ENCODE measurements at regions not wholly inside any gene's neighbourhood (a gene's known extent, or its start where the extent isn't known, plus 50 kb on each side); places are given as distances from the start of the nearest gene placed in this dataset.

DNA sequence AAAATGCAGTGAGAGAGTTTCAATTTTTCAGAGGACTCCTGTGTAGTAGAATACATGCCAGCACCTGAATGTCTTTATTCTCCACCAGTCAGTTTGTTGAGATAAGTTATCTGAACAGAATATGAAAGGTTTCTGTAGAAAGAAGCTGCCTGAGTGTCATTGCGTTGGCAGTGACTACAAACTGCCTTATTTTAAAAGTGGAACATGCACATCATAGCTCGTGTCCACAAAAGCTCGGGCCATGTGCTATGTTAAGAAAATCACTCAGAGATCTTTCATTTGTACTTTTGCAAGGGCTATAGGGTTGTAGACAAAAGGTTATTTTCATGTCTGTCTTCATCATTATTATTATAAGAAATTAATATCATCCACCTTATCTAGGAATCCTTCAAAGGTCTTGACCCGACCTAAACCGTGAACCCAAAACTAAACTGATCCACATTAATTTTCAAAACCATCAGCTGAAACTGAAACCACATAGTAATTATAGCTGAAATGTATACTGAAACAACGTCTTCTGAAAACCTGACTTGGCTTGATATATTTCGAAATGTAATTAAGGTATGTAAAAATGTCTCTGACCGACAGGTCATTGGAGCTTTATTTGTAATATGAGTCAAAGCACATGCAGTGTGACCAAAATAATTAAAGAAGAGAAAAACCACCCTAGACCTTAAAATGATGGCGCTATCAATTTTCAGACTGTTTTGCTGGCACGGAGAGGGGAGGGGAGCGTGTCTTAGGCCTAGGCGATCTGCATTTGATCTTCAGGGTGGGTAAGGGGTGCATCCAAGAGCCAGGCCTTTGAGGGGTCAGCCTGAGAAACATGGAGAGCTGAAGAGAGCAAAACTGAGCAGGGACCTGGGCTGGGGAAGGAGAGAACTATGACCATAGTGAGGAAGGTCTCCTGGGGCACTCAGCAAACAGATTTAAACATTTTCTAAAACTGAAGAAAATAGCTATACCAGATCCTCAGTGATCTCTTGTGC lies 232.1 kb downstream of the SOX11 start:
- no peak for ATAC-seq (ENCODE audit: low read depth)
- POLR2A ChIA-PET: no interaction called here

DNA sequence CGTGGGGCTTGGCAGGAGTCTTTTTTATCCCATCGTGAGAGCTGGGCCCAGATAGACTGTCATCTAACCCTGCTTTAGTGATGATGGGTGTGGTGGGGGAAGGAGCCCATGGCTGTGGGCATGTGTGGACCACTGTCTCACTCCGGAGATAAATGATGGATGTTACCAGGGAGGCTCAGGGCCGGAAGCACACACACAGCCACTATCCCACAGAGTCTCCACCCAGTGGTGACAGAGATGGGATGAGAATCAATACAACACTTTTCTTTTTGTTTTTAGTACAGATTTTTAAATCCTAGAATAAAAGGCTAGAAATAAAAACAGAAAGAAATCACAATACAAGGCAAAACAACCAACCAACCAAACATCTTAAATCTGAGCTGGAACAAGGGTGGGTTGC lies 233.4 kb downstream of the SOX11 start:
- intact Hi-C loops (cut with micrococcal nuclease): no loop called here
- peaks cover 2% of the 10 kb centered on the region for H3K9me3 Mint-ChIP-seq
- H3K4me1 Mint-ChIP-seq: no peaks in the 10 kb centered on the region
- ATAC-seq (ENCODE audit: low read depth): no peak
- H3K4me3 Mint-ChIP-seq: no peak overlapping the region
- ChIA-PET POLR2A (no interaction called here), CTCF (no interaction called here)
- no peak overlapping the region for H3K27ac Mint-ChIP-seq
- H3K27me3 Mint-ChIP-seq: no peaks in the 10 kb centered on the region
- no peaks in the 10 kb centered on the region for H3K36me3 Mint-ChIP-seq (ENCODE audit: low read depth)
- TF ChIP-seq, protein P1, sequence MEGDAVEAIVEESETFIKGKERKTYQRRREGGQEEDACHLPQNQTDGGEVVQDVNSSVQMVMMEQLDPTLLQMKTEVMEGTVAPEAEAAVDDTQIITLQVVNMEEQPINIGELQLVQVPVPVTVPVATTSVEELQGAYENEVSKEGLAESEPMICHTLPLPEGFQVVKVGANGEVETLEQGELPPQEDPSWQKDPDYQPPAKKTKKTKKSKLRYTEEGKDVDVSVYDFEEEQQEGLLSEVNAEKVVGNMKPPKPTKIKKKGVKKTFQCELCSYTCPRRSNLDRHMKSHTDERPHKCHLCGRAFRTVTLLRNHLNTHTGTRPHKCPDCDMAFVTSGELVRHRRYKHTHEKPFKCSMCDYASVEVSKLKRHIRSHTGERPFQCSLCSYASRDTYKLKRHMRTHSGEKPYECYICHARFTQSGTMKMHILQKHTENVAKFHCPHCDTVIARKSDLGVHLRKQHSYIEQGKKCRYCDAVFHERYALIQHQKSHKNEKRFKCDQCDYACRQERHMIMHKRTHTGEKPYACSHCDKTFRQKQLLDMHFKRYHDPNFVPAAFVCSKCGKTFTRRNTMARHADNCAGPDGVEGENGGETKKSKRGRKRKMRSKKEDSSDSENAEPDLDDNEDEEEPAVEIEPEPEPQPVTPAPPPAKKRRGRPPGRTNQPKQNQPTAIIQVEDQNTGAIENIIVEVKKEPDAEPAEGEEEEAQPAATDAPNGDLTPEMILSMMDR (IDR thresholded peaks at IDR 0.05): no peak
- no peak for DNase-seq

More for the DNA sequence above, 232.1 kb downstream of the SOX11 start:
- no peak overlapping the region for H3K4me3 Mint-ChIP-seq
- no peak overlapping the region for H3K27ac Mint-ChIP-seq
- no peaks in the 10 kb centered on the region for H3K27me3 Mint-ChIP-seq
- intact Hi-C loops (cut with micrococcal nuclease): no loop called here
- TF ChIP-seq, protein P1 (IDR thresholded peaks at IDR 0.05): no peak
- no peaks in the 10 kb centered on the region for H3K9me3 Mint-ChIP-seq
- CTCF ChIA-PET: no interaction called here
- no peaks in the 10 kb centered on the region for H3K4me1 Mint-ChIP-seq
- DNase-seq: no peak
- no peaks in the 10 kb centered on the region for H3K36me3 Mint-ChIP-seq (ENCODE audit: low read depth)

DNA sequence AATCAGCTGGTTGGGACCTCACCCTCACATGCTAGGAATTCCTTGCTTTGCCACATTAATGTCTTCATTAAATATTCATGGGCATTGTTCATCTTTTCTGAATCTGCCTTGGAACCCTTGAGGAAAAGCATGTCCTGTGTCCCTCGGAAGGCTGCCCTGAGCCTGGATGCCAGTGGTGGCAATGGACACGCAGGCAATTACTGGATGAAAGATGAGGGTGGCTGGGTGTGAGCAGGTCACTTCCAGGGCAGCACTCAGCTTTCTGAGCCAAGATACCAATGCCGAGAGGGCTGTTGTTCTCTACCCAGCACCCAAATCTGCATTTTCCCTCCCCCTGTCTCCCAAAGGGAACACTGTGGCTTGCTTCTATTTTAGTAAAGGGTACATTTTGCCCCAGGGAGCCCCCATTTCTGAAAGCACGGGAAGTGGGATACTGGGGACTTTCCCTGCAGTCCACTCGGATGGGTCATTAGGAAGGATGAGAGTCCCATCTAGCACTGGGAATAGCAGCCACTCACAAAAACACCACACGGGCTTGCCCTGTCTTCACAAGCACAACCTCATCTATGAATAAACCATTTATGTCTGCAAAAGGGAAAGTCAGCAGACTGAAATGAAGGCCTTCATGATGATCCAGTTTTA lies 234.8 kb downstream of the SOX11 start:
- H3K4me1 Mint-ChIP-seq: no peaks in the 10 kb centered on the region
- intact Hi-C loops (cut with micrococcal nuclease): no loop called here
- ChIA-PET POLR2A (no interaction called here), CTCF (no interaction called here)
- TF ChIP-seq, protein P1 (IDR thresholded peaks at IDR 0.05): no peak
- no peaks in the 10 kb centered on the region for H3K27me3 Mint-ChIP-seq
- H3K36me3 Mint-ChIP-seq (ENCODE audit: low read depth): no peaks in the 10 kb centered on the region
- peaks cover 2% of the 10 kb centered on the region for H3K9me3 Mint-ChIP-seq
- no peak overlapping the region for H3K4me3 Mint-ChIP-seq
- H3K27ac Mint-ChIP-seq: no peak overlapping the region
- ATAC-seq (ENCODE audit: low read depth) (no peak), DNase-seq (no peak)

DNA sequence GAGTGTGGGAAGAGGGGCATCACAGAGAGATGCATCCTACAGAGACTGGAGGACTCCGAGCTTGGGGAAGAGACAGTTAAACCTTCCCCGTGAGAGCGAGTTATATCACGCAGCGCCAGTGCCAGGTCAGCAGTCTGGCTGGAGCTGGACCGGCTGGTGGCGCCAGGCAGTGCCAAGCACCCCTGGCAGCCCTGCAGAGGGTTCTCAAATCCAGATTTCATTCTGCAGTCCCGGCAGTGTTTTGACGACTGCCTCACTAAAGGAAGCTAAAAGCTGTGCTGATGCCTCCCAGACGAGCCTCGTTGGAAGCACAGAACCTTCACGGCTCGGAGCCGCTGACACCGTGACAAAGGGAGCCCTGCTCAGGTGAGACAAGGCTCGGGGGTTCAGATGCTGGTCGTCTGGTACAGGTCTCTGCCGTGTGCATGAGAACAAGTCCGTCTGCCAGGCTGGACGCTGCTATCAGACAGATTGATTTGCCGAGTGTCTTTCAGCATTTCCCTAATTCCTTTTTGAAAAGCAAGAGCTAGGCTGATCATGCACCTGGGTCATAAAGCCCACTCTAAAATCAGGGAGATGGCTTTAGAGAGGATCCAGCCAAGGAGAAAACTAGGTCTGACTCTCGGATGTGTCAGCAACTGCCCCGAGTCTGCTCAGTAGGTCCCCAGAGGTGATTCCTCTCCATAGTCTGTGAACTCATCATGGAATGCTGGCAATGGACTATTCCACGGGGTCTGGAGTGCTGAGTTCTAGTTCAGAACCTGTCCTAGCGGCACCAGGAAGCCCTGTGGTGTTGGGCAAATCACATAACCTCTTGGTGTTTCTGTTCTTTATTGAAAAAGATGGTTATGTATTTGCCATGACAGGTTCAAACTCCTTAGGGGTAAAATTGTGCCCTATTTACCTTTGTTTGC lies 240.6 kb downstream of the SOX11 start:
- ChIA-PET CTCF (no interaction called here), POLR2A (no interaction called here)
- H3K4me1 Mint-ChIP-seq: no peaks in the 10 kb centered on the region
- H3K9me3 Mint-ChIP-seq: peaks cover 2% of the 10 kb centered on the region
- TF ChIP-seq, protein P1 (IDR thresholded peaks at IDR 0.05): no peak
- intact Hi-C loops (cut with micrococcal nuclease): no loop called here
- H3K4me3 Mint-ChIP-seq: no peak overlapping the region
- H3K27me3 Mint-ChIP-seq: no peaks in the 10 kb centered on the region
- DNase-seq (no peak), ATAC-seq (ENCODE audit: low read depth) (no peak)
- no peaks in the 10 kb centered on the region for H3K36me3 Mint-ChIP-seq (ENCODE audit: low read depth)
- H3K27ac Mint-ChIP-seq: no peak overlapping the region

Measured in activated B cell treated with CpG ODN at 0.5 μM for 24 hours (primary cell).